BLaER1 (cell line): ENCODE measurements at regions not wholly inside any gene's neighbourhood (a gene's known extent, or its start where the extent isn't known, plus 50 kb on each side); places are given as distances from the start of the nearest gene placed in this dataset.

ENCODE experiments used
- H3K27ac ChIP-seq: shearing (Covaris generic); formaldehyde crosslinking; 2 replicates; pipeline ENCODE4 v1.8.1; 2022
- H3K27me3 ChIP-seq: shearing (Covaris generic); formaldehyde crosslinking; 2 replicates; pipeline ENCODE4 v1.8.1; 2022
- H3K36me3 ChIP-seq: shearing (Covaris generic); formaldehyde crosslinking; 2 replicates; pipeline ENCODE4 v1.8.1; 2022
- H3K4me1 ChIP-seq: shearing (Covaris generic); formaldehyde crosslinking; 2 replicates; pipeline ENCODE4 v1.8.1; 2022
- H3K4me2 ChIP-seq: shearing (Covaris generic); formaldehyde crosslinking; 2 replicates; pipeline ENCODE4 v1.8.1; 2022
- H3K4me3 ChIP-seq: shearing (Covaris generic); formaldehyde crosslinking; 2 replicates; pipeline ENCODE4 v1.8.1; 2022
- H3K9ac ChIP-seq: shearing (Covaris generic); formaldehyde crosslinking; 2 replicates; pipeline ENCODE4 v1.8.1; 2022
- H3K9me3 ChIP-seq: shearing (Covaris generic); formaldehyde crosslinking; 2 replicates; pipeline ENCODE4 v1.8.1; 2022
- H4K20me1 ChIP-seq: shearing (Covaris generic); formaldehyde crosslinking; 2 replicates; pipeline ENCODE4 v1.8.1; 2022
- Cebpa-rat ChIP-seq: shearing (Covaris generic); IDR thresholded peaks from 2 replicates; pipeline ENCODE4 v1.8.1; 2022

DNA sequence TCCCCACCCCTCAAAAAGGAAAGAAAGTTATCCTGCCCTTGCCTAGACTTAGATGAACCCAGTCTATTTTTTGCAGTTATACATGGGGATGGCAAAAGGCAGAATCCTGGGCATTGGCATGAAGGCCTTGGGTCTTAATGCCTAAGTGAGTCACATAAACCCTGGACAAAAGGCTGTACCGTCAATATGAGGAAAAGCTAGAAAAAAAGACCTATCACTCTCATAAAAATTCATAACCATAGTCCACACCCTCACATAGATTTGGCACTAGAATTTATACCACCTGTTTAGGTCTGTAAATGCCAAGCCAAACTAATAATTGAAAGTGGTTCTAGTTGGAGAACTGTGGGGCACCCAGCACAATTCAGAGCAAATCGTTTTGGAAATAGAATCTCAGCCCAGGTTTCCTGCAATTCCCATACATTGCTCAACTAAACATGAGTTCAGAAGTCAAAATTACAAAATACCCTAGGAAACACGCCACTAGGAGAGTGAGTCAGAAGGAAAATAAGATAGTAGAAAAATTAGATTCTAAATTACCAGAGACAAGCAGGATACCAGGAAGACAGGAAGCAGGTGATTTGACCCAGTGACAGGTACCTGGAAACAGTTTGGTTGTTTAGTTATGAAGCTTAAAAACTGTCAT is 70.4 kb upstream of the FUCA2 start:
- Histone ChIP-seq H3K4me1 (no peaks in the 10 kb centered on the region), H3K9me3 (no peaks in the 10 kb centered on the region), H3K27me3 (no peaks in the 10 kb centered on the region), H3K36me3 (no peaks in the 10 kb centered on the region), H4K20me1 (no peaks in the 10 kb centered on the region), H3K4me3 (no peak overlapping the region), H3K9ac (no peak overlapping the region), H3K27ac (no peak overlapping the region), H3K4me2 (no peak overlapping the region)
- TF ChIP-seq Cebpa-rat: no peak

DNA sequence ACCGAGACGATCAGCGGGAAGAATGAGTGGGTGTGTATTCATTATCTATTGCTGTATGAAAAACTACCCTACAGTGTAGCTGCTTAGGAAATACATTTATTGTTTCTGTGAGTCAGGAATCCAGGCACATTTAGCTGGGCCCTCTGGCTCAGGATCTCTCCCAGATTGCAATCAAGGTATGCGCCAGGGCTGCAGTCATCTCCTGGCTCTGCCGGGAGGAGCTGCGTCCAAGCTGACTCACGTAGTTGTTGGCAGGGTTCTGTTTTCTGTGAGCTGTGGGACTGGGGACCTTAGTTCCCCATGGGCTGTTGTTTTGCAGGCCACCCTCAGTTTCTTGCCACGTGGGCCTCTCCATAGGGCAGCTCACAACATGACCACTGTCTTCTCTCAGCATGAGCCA is 68.2 kb upstream of the FUCA2 start:
- Histone ChIP-seq H4K20me1 (no peaks in the 10 kb centered on the region), H3K27me3 (no peaks in the 10 kb centered on the region), H3K9me3 (no peaks in the 10 kb centered on the region), H3K36me3 (no peaks in the 10 kb centered on the region), H3K4me2 (no peak overlapping the region), H3K27ac (no peak overlapping the region), H3K4me1 (no peaks in the 10 kb centered on the region), H3K4me3 (no peak overlapping the region), H3K9ac (no peak overlapping the region)
- no peak for TF ChIP-seq Cebpa-rat

DNA sequence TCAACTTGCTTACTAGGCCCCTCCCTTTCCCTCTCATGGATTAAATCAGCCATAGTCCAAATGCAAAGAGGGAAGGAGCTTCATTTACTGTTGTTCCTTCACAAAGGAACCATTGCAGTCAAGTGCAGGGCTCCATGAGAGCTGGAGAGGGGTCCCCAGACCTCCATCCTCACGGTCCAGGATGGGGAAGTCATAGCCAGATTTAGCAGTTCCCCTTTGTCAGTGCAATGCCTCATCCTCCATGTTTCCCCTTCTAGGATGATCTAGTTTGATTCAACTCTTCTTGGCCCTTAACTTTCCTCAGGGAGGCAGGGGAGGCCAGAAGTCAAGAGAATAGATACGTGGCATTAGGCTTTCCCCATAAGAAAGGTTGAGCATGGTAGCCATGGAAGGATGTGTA is 66.5 kb upstream of the FUCA2 start:
- no peaks in the 10 kb centered on the region for H3K36me3 ChIP-seq
- TF ChIP-seq Cebpa-rat: no peak
- no peaks in the 10 kb centered on the region for H3K4me1 ChIP-seq
- no peaks in the 10 kb centered on the region for H4K20me1 ChIP-seq
- H3K4me2 ChIP-seq: no peak overlapping the region
- H3K9ac ChIP-seq: no peak overlapping the region
- H3K27ac ChIP-seq: no peak overlapping the region
- no peaks in the 10 kb centered on the region for H3K27me3 ChIP-seq
- no peaks in the 10 kb centered on the region for H3K9me3 ChIP-seq
- H3K4me3 ChIP-seq: no peak overlapping the region

DNA sequence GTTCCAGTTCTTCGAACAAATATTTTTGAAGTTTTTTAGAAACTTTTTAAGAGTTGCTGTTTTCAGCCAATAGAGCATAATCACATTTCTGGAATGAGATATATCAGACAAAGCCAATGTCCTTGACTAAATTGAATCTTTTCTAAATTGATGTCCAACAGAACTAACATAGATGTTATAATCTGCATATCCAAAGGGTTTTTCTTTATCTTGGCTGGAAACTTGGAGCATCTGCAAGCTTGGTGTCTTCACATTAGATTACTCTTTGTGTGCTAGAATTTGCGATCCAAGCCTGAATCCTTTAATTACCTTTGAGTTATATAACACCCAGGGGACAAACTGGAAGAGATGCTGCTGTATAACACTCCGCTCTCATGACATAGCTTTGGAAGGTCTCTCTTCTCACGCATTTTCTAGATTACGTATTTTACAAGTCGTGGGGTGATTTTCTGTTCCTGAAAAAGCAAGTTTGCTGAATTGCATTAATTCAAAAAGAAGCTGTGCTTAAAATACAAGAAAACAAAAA is 64.4 kb upstream of the FUCA2 start:
- Histone ChIP-seq H3K4me1 (no peaks in the 10 kb centered on the region), H3K9ac (no peak overlapping the region), H4K20me1 (no peaks in the 10 kb centered on the region), H3K9me3 (no peaks in the 10 kb centered on the region), H3K27ac (no peak overlapping the region), H3K4me2 (no peak overlapping the region), H3K27me3 (no peaks in the 10 kb centered on the region), H3K36me3 (no peaks in the 10 kb centered on the region), H3K4me3 (no peak overlapping the region)
- no peak for TF ChIP-seq Cebpa-rat

DNA sequence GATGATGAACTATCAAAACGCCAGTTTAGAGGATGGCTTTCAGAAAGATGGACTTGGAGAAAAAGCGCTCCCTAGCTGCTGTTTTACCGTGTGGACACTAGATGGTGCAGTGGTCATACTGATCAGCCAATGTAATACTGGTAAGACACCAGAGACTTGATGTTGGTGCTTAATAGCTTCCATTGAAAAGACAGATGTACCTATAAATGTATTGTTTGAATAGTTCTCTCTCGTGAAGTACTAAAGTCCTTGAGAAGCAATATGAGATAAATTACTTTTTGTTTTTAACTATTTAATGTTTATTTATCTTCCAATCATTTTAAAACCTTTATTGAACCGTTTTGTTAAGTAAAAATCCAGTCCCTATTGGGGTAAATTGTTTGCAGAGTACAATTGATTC is 63.9 kb upstream of the FUCA2 start:
- TF ChIP-seq Cebpa-rat: no peak

DNA sequence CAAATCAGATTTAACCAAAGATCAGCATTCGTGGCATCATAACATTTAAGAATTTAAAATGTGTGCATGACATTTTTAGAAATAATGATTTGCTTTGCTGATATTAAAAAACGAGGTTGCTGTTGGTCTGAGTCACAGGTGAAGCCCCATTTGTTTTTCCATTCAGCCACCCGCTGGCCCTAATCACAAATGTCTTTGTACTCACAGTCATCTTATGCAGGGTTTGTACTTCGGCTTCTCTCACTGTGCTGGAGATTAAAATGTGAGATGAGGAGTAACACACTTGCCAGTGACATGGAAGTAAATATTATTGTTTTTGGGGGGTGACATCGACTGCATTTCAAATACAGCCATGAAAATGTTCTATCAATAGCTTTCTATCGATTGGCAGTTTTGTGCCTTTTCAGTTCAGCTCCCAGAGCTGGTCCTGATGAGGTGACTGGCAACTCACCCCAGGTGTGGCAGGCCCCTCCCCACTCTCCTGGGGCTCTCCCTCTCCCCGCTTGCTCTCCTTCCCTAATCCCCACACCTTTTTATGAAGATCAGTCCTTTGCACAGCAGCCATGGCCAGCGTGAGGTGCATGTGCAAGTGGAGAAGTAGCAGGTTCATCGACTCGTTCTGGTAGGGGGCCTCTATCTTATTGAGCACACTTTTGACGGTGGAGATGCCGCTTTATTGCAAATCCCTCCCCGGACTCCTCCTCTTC is 58.8 kb upstream of the FUCA2 start:
- Histone ChIP-seq H3K4me3 (no peak overlapping the region), H3K36me3 (no peaks in the 10 kb centered on the region), H3K27me3 (no peaks in the 10 kb centered on the region), H3K9me3 (no peaks in the 10 kb centered on the region), H3K27ac (no peak overlapping the region), H3K4me2 (no peak overlapping the region), H4K20me1 (no peaks in the 10 kb centered on the region), H3K9ac (no peak overlapping the region), H3K4me1 (no peaks in the 10 kb centered on the region)
- no peak for TF ChIP-seq Cebpa-rat

More for the DNA sequence above, 63.9 kb upstream of the FUCA2 start:
- Histone ChIP-seq H3K4me2 (no peak overlapping the region), H4K20me1 (no peaks in the 10 kb centered on the region), H3K4me3 (no peak overlapping the region), H3K9ac (no peak overlapping the region), H3K27ac (no peak overlapping the region), H3K36me3 (no peaks in the 10 kb centered on the region), H3K4me1 (no peaks in the 10 kb centered on the region), H3K27me3 (no peaks in the 10 kb centered on the region), H3K9me3 (no peaks in the 10 kb centered on the region)

DNA sequence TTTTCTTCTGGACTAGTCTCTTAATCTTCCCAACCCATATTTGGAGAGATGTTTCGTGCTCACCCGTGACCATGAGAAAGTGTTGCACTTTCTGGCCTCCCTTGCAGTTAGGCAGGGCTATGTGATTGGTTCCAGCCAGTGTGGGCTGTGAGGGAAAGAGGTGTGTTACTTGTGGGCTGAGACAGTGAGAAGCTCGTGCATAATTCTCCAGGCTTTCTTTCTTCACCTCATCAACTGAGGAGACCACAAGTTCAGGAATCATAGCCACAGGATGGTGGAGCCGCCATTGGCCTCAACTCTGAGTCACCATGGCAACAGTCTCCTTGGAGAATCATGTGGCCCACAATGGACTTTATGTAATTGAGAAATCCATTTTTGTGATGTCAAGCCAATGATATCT is 57.5 kb upstream of the FUCA2 start:
- Histone ChIP-seq H3K27ac (no peak overlapping the region), H3K4me1 (no peaks in the 10 kb centered on the region), H3K4me3 (no peak overlapping the region), H3K9me3 (peaks cover 5% of the 10 kb centered on the region), H3K9ac (no peak overlapping the region), H3K4me2 (no peak overlapping the region), H3K27me3 (no peaks in the 10 kb centered on the region), H3K36me3 (no peaks in the 10 kb centered on the region), H4K20me1 (no peaks in the 10 kb centered on the region)
- no peak for TF ChIP-seq Cebpa-rat

DNA sequence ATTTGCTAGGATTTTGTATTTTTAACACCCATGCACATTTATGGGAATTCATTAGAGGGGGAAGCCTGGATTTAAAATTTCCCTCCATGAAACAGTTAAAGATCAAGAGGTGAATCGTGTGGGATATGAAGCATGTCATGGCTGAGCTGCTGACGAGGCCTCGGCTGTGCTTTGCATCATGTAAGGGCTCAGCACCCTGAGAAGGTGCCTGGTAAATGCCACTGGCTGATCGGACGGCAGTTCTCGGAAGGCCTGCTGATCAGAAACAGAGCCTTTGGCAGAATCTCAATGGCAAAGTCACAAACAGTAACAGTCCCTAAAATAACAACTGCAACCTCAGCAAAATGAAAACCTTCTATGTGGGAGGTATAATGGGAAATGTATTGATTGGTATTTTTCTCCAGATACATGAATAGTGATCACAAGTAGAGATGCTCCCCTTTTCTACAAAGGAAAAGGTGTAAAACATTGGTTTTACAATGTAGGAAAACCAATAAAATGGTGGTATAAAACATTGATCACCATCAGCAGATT is 53.0 kb upstream of the FUCA2 start:
- Histone ChIP-seq H3K9ac (no peak overlapping the region), H3K9me3 (peaks cover 5% of the 10 kb centered on the region), H3K36me3 (no peaks in the 10 kb centered on the region), H3K27me3 (no peaks in the 10 kb centered on the region), H3K27ac (no peak overlapping the region), H4K20me1 (no peaks in the 10 kb centered on the region), H3K4me1 (no peaks in the 10 kb centered on the region), H3K4me2 (no peak overlapping the region), H3K4me3 (no peak overlapping the region)
- TF ChIP-seq Cebpa-rat: no peak

DNA sequence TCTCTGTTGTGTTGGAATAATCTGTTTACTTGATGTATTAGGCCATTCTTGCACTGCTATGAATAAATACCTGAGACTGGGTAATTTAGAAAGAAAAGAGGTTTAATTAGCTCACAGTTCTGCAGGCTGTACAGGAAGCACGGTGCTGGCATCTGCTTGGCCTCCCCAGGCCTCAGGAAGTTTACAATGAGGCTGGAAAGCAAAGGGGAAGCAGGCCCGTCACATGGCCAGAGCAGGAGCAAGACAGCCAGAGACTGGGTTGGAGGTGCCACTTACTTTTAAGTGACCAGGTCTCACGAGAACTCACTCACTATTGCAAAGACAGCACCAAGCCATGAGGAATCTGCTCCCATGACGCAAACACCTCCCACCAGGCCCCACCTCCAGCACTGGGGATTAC is 50.6 kb upstream of the FUCA2 start:
- Histone ChIP-seq H4K20me1 (no peaks in the 10 kb centered on the region), H3K27me3 (no peaks in the 10 kb centered on the region), H3K4me3 (no peak overlapping the region), H3K9ac (no peak overlapping the region), H3K4me1 (no peaks in the 10 kb centered on the region), H3K27ac (no peak overlapping the region), H3K4me2 (no peak overlapping the region), H3K9me3 (peaks cover 5% of the 10 kb centered on the region), H3K36me3 (no peaks in the 10 kb centered on the region)
- TF ChIP-seq Cebpa-rat: no peak
